Pancreas (tissue), 10 donors: ENCODE measurements at regions not wholly inside any gene's neighbourhood (a gene's known extent, or its start where the extent isn't known, plus 50 kb on each side); places are given as distances from the start of the nearest gene placed in this dataset.

Experiments used
- ATAC-seq, 4 donors: fragments of 200-7000 bp; cut with Tn5 transposase; one replicate each; pipeline versions ENCODE4 v1.8.0 to v1.9.1; 2020; ENCODE audit warnings: mild to moderate bottlenecking in 4 of 4, moderate library complexity in 4 of 4
- DNase-seq, 6 donors: peaks; one replicate each; pipeline ENCODE4 v3.0.0-alpha.2; 2020
- FAIRE-seq: peaks from 2 replicates; lab custom pipeline; 2012; peaks lifted over from hg19 to GRCh38; lab: Jason Lieb, UNC
- H3K27ac ChIP-seq, 4 donors: fragments of 200-600 bp; sonication (generic); 1 replicate in 3 of 4; 2 replicates in 1 of 4; pipeline versions ENCODE4 v1.5.0 to v1.8.0; 2020
- H3K27me3 ChIP-seq, 4 donors: fragments of 200-600 bp; one replicate each; pipeline ENCODE4 v1.8.0; 2021
- H3K36me3 ChIP-seq, 3 donors: fragments of 200-600 bp; sonication (generic) in 1 of 3; one replicate each; pipeline versions ENCODE4 v1.5.0 to v1.8.0; 2020 to 2021
- H3K4me1 ChIP-seq, 3 donors: fragments of 200-600 bp; one replicate each; pipeline ENCODE4 v1.8.0; 2021
- H3K4me3 ChIP-seq, 4 donors: fragments of 200-600 bp; sonication (generic) in 2 of 4; one replicate each; pipeline versions ENCODE4 v1.5.0 to v1.8.0; 2020 to 2021
- H3K9me3 ChIP-seq, 4 donors: fragments of 200-600 bp; one replicate each; pipeline ENCODE4 v1.8.0; 2021
- WGBS, 2 donors: extraction: QIAGEN DNeasy Blood & Tissue Kit; methylation state at CpG; one replicate each; pipeline ENCODE4 v1.1.7; 2013; 5-methylcytosine and 5-hydroxymethylcytosine counted together
- intact Hi-C, 3 donors: fragments of 100-400 bp; cut with DNase I; formaldehyde crosslinking; loops; one replicate each; pipeline versions ENCODE4 v1.11.1 to v1.14.2; 2022
- TF ChIP-seq, protein P1 (sequence below), 4 donors: fragments of 200-600 bp; sonication (generic) in 3 of 4; IDR thresholded peaks; one replicate each; pipeline versions ENCODE4 v1.5.0 to v1.8.0; 2021; ENCODE audit warnings: antibody characterized with exemption in 4 of 4
- donor health status: healthy with polysubstance abuse.
- donor health status: DM: no; HTN: no; CAD: no; lungs with moderate emphysema.
- donor health status: DM: no; HTN: no; CAD: no.
- donor health status: control.
- donor health status: control.
- donor health status: Bipolar disorder and iron deficiency.
- donor health status: DM: yes; HTN: yes; CAD: no.
- donor health status: DM: no; HTN: no; CAD: no.
- donor health status: DM: no; HTN: no; CAD: no.
- donor health status: DM: yes; HTN: yes; CAD: no.

DNA sequence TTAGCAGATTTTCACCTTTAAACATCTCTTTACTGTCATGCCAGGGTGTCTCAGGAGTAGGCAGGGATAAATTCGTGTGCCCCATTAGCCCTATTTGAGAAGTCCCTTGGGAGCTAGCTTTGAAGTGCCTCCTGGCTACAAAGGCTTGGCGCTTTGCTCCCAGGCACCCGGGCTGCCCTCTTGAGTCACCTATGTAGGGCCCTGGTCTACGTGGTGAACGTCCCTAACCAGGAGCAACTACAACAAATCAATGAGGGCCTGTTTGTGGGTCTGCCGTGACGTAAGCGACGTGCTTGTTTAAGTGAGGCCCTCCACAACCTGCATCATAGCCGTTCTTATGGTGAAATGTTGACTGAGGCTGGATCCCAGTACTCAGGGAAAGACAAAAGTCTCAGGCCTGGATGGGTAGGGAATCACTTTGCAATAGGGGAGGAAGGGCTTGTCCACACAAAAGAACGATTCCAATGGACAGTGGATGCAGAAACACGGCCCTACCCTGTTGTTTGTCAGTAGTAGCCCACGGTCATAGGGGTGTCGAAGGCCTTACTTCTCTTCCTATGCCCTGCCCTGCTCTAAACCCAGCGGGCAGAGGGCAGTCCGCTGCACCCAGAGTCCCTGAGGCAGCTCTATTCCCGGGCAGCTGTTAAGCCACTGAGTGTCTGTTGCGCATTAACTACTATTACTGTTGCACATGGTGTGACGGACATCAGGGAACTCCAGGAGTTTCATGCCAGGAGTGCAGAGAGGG, 93.9 kb downstream of the INHBB start:
- 88 to 90% methylated on average over 19 of the region's 19 CpGs for WGBS, 2 donors
- no peak for FAIRE-seq

DNA sequence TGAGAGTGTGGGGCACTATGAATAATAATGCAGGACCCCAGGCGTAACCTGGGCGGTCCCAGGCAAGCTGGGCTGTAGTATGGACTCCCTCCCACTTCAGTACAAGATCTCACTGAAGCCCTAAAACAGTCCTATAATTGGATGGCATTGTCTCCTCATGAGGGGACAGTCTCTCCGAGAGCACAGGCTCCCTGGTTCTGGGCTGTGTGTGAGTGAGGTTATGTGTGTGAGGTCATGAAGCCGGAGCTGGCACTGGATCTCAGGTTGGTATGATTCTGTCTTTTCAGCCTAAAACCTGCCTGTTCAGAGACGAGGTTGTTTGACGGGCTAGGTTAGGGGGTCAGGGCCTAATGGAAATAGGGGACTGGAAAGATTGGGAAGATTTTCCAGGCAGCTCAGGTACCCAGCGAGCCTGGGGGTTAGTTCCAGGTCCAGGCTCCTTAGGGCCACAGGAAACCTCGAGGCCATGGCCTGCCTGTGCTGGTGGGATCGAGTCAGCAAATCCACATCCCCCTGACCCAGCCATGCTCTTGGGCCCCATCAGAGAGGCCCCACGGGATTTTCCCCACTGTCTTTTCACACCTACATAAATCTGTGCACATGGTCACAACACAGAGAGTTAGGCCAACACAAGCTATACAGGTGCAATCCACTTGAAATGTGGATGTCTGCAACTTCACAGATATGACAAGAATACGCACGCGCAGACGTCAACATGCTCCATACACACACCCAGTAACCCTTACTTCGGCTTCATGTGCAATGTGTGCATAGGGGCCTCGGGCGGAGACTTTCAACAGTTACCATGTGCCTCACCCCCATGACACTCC, 94.8 kb downstream of the INHBB start:
- Histone ChIP-seq H3K9me3 (no peaks in the 10 kb centered on the region), H3K27ac (no peak overlapping the region), H3K4me3 (no peak overlapping the region), H3K27me3 (no peaks in the 10 kb centered on the region), H3K4me1 (peaks cover 8 to 16% (median 15%) of the 10 kb centered on the region in 3 donors), H3K36me3 (no peaks in the 10 kb centered on the region)
- intact Hi-C loops: no loop called here
- DNase-seq (peak in 1 of 6 donors; percentile 19), ATAC-seq (no peak), FAIRE-seq (no peak)
- 96 to 97% methylated on average over 17 of the region's 17 CpGs for WGBS, 2 donors
- TF ChIP-seq, protein P1, sequence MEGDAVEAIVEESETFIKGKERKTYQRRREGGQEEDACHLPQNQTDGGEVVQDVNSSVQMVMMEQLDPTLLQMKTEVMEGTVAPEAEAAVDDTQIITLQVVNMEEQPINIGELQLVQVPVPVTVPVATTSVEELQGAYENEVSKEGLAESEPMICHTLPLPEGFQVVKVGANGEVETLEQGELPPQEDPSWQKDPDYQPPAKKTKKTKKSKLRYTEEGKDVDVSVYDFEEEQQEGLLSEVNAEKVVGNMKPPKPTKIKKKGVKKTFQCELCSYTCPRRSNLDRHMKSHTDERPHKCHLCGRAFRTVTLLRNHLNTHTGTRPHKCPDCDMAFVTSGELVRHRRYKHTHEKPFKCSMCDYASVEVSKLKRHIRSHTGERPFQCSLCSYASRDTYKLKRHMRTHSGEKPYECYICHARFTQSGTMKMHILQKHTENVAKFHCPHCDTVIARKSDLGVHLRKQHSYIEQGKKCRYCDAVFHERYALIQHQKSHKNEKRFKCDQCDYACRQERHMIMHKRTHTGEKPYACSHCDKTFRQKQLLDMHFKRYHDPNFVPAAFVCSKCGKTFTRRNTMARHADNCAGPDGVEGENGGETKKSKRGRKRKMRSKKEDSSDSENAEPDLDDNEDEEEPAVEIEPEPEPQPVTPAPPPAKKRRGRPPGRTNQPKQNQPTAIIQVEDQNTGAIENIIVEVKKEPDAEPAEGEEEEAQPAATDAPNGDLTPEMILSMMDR (IDR thresholded peaks at IDR 0.05): no peak

More for the DNA sequence above, 93.9 kb downstream of the INHBB start:
- H3K36me3 ChIP-seq: no peaks in the 10 kb centered on the region
- ATAC-seq (no peak), DNase-seq (peak in 1 of 6 donors; percentile 16)
- H3K27ac ChIP-seq: no peak overlapping the region
- no peaks in the 10 kb centered on the region for H3K27me3 ChIP-seq
- no peak overlapping the region for H3K4me3 ChIP-seq
- H3K9me3 ChIP-seq: no peaks in the 10 kb centered on the region
- peaks cover 4 to 11% (median 9%) of the 10 kb centered on the region in 3 donors for H3K4me1 ChIP-seq
- intact Hi-C loops: no loop called here
- TF ChIP-seq, protein P1 (IDR thresholded peaks at IDR 0.05): no peak

DNA sequence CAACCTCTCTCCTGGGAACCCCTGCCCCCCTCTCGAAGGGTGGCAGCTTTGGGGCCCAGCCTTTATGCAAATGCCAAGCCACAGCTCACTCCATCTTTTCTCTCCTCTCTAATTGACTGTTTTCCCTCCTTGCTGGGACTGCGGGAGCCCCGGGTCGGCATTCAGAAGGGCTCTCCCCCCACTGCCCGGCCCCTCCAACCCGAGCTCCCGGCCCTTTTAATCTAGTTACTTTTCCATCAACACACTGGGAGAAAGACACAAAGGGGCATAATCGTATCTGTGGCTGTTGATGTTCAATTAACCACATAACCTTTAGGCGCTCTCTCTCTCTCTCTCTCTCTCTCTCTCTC, 95.4 kb downstream of the INHBB start:
- no peaks in the 10 kb centered on the region for H3K27me3 ChIP-seq
- H3K9me3 ChIP-seq: no peaks in the 10 kb centered on the region
- WGBS, 2 donors: 82 to 86% methylated on average over 9 of the region's 9 CpGs
- no peak overlapping the region for H3K4me3 ChIP-seq
- intact Hi-C loops: no loop called here
- TF ChIP-seq, protein P1 (IDR thresholded peaks at IDR 0.05): no peak
- ATAC-seq (no peak), FAIRE-seq (no peak), DNase-seq (peak in 1 of 6 donors; percentile 28)
- H3K36me3 ChIP-seq: no peaks in the 10 kb centered on the region
- no peak overlapping the region for H3K27ac ChIP-seq
- H3K4me1 ChIP-seq: peaks cover 10 to 22% (median 20%) of the 10 kb centered on the region in 3 donors

DNA sequence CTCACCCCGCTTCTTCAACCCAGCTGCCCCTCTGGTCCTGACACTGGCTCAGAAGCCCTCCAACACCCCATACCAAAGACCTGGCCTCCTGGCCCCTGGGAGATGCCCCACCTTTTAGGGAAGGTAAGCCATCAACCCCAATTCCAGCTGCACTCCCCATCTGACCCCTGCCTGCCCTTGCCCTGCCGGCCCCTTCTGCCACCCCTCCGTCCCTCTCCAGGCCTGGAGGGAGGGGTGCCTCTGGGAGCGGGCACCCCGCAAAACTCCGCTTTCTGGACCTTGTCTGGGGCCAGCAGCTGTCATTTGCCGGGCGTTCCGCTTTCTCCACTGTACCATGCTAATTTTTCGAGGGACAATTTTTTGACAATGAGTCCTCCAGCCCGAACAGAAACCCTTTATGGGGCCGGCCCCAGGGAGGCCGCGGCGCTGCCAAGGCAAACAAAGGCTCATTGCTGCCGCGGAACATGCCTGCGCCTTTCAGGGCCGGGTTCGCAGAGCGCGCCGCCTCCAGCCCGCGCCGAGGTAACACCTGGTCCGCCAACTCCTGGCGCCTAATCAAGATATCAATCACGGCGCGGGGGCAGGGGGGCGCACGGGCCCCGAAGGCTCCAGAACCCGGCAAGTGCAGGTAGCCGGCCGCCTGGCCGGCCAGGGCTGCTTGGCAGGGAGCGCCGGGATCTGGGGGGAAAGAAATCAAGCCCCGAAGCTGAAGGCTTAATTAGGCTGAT, 96.0 kb downstream of the INHBB start:
- TF ChIP-seq, protein P1 (IDR thresholded peaks at IDR 0.05): no peak
- Histone ChIP-seq H3K9me3 (no peaks in the 10 kb centered on the region), H3K27me3 (no peaks in the 10 kb centered on the region), H3K4me3 (peak overlapping the region in 3 of 4 donors; percentile 7 to 42 (median 23)), H3K36me3 (no peaks in the 10 kb centered on the region), H3K27ac (peak overlapping the region; percentile 51 to 86 (median 78)), H3K4me1 (peaks cover 10 to 28% (median 22%) of the 10 kb centered on the region in 3 donors)
- ATAC-seq (peak; percentile 74 to 86 (median 78)), DNase-seq (peak; percentile 82 to 95 (median 88)), FAIRE-seq (no peak)
- intact Hi-C loops: no loop called here
- WGBS, 2 donors: 3 to 4% methylated on average over 41 of the region's 41 CpGs
